Hepatocyte (in vitro differentiated cells): ENCODE measurements at regions not wholly inside any gene's neighbourhood (a gene's known extent, or its start where the extent isn't known, plus 50 kb on each side); places are given as distances from the start of the nearest gene placed in this dataset.

Experiments used
- DNase-seq: peaks from one replicate; pipeline ENCODE4 v3.0.0-alpha.2; 2016; ENCODE audit warnings: low spot score
- H2AFZ ChIP-seq: fragments of 200-600 bp; sonication (generic); 2 replicates; pipeline ENCODE4 v1.6.0; 2016; ENCODE audit warnings: antibody characterized with exemption, mild to moderate bottlenecking
- H3K27ac ChIP-seq: fragments of 200-600 bp; sonication (generic); 2 replicates; pipeline ENCODE4 v1.5.1; 2016; ENCODE audit warnings: mild to moderate bottlenecking
- H3K27me3 ChIP-seq: fragments of 200-600 bp; sonication (generic); 2 replicates; pipeline ENCODE4 v1.6.1; 2016
- H3K36me3 ChIP-seq: fragments of 200-600 bp; sonication (generic); replicated peaks from 2 replicates; pipeline ENCODE4 v1.5.1; 2016; ENCODE audit warnings: low read depth; ENCODE audit not compliant: insufficient read depth
- H3K4me1 ChIP-seq: fragments of 200-600 bp; sonication (generic); 2 replicates; pipeline ENCODE4 v1.5.1; 2016; ENCODE audit warnings: mild to moderate bottlenecking, moderate library complexity; ENCODE audit not compliant: insufficient read depth
- H3K4me2 ChIP-seq: fragments of 200-600 bp; sonication (generic); 2 replicates; pipeline ENCODE4 v1.6.0; 2016
- H3K4me3 ChIP-seq: fragments of 200-600 bp; sonication (generic); 2 replicates; pipeline ENCODE4 v1.5.1; 2016; ENCODE audit warnings: mild to moderate bottlenecking
- H3K79me2 ChIP-seq: fragments of 200-600 bp; sonication (generic); 2 replicates; pipeline ENCODE4 v1.6.0; 2017; ENCODE audit warnings: mild to moderate bottlenecking
- H3K9me2 ChIP-seq: fragments of 200-600 bp; sonication (generic); replicated peaks from 2 replicates; pipeline ENCODE4 v1.6.0; 2017; ENCODE audit warnings: mild to moderate bottlenecking; ENCODE audit not compliant: insufficient read depth
- H3K9me3 ChIP-seq: fragments of 200-600 bp; sonication (generic); 2 replicates; pipeline ENCODE4 v1.5.1; 2016; ENCODE audit warnings: low read depth, mild to moderate bottlenecking
- H4K20me1 ChIP-seq: fragments of 200-600 bp; sonication (generic); 2 replicates; pipeline ENCODE4 v1.6.0; 2016; ENCODE audit warnings: mild to moderate bottlenecking; ENCODE audit not compliant: insufficient read depth, poor library complexity, severe bottlenecking
- EZH2 ChIP-seq: fragments of 200-600 bp; sonication (generic); IDR thresholded peaks from 2 replicates; pipeline ENCODE4 v1.6.1; 2016; ENCODE audit warnings: antibody characterized with exemption, mild to moderate bottlenecking, borderline replicate concordance
- EZH2phosphoT487 ChIP-seq: fragments of 200-600 bp; sonication (generic); IDR thresholded peaks from one replicate; pipeline ENCODE4 v1.6.1; 2018; ENCODE audit warnings: antibody characterized with exemption, mild to moderate bottlenecking, low read depth, moderate library complexity; ENCODE audit not compliant: unreplicated experiment, severe bottlenecking
- WGBS: methylation state at CpG from one replicate; pipeline ENCODE4 v1.1.6; 2016; ENCODE audit warnings: low lambda C conversion rate; ENCODE audit errors: missing lambda C conversion rate; 5-methylcytosine and 5-hydroxymethylcytosine counted together
- TF ChIP-seq, protein P1 (sequence below): fragments of 200-600 bp; sonication (generic); IDR thresholded peaks from 2 replicates; pipeline ENCODE4 v1.5.1; 2016; ENCODE audit warnings: antibody characterized with exemption, mild to moderate bottlenecking; ENCODE audit not compliant: poor library complexity

GRCh38 chr14:40292664-40293063, 860.4 kb upstream of the FBXO33 start:
- Histone ChIP-seq H3K27me3 (no peaks in the 10 kb centered on the region), H3K36me3 (no peaks in the 10 kb centered on the region), H3K4me1 (no peaks in the 10 kb centered on the region), H3K9me3 (no peaks in the 10 kb centered on the region), H4K20me1 (no peaks in the 10 kb centered on the region), H3K27ac (no peak overlapping the region), H3K4me3 (no peak overlapping the region), H2AFZ (no peak overlapping the region), H3K4me2 (no peak overlapping the region), H3K9me2 (no peaks in the 10 kb centered on the region), H3K79me2 (no peaks in the 10 kb centered on the region)
- DNase-seq = no peak
- TF ChIP-seq EZH2 = no peak

DNA sequence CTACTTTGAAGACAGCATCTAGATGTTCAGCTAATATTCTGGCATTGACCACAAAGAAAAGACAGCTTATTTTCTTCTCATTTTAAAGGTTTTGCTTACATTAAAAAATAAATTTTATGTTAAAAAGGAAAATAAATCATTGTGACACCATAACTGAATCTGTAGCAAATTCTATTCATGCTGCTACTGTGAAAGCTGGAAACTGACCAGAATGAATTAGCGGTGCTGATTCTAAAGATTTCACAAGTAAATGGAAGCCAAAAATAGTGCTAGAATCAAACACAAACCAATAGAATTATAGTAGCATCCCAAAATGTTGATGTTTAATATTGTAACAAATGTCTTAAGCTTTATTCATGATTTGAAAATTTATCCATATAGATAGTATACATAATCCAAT, 850.0 kb upstream of the FBXO33 start:
- Histone ChIP-seq H3K4me3 (no peak overlapping the region), H3K79me2 (no peaks in the 10 kb centered on the region), H3K27ac (no peak overlapping the region), H4K20me1 (no peaks in the 10 kb centered on the region), H3K36me3 (no peaks in the 10 kb centered on the region), H3K9me3 (no peaks in the 10 kb centered on the region), H2AFZ (no peak overlapping the region), H3K27me3 (no peaks in the 10 kb centered on the region), H3K4me2 (no peak overlapping the region), H3K9me2 (no peaks in the 10 kb centered on the region), H3K4me1 (no peaks in the 10 kb centered on the region)
- WGBS = 97% methylated on average over 1 of the region's 1 CpG
- TF ChIP-seq, protein P1, sequence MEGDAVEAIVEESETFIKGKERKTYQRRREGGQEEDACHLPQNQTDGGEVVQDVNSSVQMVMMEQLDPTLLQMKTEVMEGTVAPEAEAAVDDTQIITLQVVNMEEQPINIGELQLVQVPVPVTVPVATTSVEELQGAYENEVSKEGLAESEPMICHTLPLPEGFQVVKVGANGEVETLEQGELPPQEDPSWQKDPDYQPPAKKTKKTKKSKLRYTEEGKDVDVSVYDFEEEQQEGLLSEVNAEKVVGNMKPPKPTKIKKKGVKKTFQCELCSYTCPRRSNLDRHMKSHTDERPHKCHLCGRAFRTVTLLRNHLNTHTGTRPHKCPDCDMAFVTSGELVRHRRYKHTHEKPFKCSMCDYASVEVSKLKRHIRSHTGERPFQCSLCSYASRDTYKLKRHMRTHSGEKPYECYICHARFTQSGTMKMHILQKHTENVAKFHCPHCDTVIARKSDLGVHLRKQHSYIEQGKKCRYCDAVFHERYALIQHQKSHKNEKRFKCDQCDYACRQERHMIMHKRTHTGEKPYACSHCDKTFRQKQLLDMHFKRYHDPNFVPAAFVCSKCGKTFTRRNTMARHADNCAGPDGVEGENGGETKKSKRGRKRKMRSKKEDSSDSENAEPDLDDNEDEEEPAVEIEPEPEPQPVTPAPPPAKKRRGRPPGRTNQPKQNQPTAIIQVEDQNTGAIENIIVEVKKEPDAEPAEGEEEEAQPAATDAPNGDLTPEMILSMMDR = no peak
- TF ChIP-seq EZH2phosphoT487 = no peak
- TF ChIP-seq EZH2 = no peak
- DNase-seq = no peak

- Histone ChIP-seq H3K4me3 (no peak overlapping the region), H3K9me2 (no peaks in the 10 kb centered on the region), H3K27me3 (no peaks in the 10 kb centered on the region), H3K9me3 (no peaks in the 10 kb centered on the region), H3K36me3 (no peaks in the 10 kb centered on the region), H4K20me1 (no peaks in the 10 kb centered on the region), H2AFZ (no peak overlapping the region), H3K79me2 (no peaks in the 10 kb centered on the region), H3K27ac (no peak overlapping the region), H3K4me2 (no peak overlapping the region), H3K4me1 (no peaks in the 10 kb centered on the region)
- whole genome bisulfite sequencing = 82% methylated on average over 4 of the region's 4 CpGs
- DNase-seq = no peak
- TF ChIP-seq EZH2phosphoT487 = no peak
- TF ChIP-seq EZH2 = no peak
- TF ChIP-seq, protein P1 = no peak
These were observed 848.4 kb upstream of the FBXO33 start for GRCh38 chr14:40280652-40281051.

DNA sequence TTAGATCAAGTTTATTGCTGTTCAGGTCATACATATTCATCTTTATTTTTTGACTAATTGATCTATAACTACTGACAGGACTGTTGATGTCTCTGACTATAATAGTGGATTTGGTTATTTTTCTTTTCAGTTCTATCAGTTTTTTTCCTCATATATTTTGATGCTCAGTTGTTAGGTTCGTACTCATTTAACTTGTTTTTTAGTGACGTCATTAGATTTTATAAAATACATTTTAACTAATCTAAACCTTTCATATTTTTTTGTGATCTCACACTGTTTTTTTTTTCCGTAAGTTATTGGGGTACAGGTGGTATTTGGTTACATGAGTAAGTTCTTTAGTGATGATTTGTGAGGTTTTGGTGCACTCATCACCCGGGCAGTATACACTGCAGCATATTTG, 841.2 kb upstream of the FBXO33 start:
- Histone ChIP-seq H3K36me3 (no peaks in the 10 kb centered on the region), H2AFZ (no peak overlapping the region), H3K4me2 (no peak overlapping the region), H3K27ac (no peak overlapping the region), H3K4me1 (no peaks in the 10 kb centered on the region), H4K20me1 (no peaks in the 10 kb centered on the region), H3K9me3 (no peaks in the 10 kb centered on the region), H3K9me2 (no peaks in the 10 kb centered on the region), H3K4me3 (no peak overlapping the region), H3K79me2 (no peaks in the 10 kb centered on the region), H3K27me3 (no peaks in the 10 kb centered on the region)
- TF ChIP-seq EZH2 (no peak), EZH2phosphoT487 (no peak)
- TF ChIP-seq, protein P1 = no peak
- DNase-seq = no peak
- 93% methylated on average over 4 of the region's 4 CpGs for WGBS
